CD4-positive, alpha-beta T cell treated with Interleukin-1 beta for 1 hour (primary cell): ENCODE measurements at regions not wholly inside any gene's neighbourhood (a gene's known extent, or its start where the extent isn't known, plus 50 kb on each side); places are given as distances from the start of the nearest gene placed in this dataset.

Source experiments
- DNase-seq, 2 donors: peaks; one replicate each; pipeline ENCODE4 v3.0.0-alpha.2; 2020 to 2022

GRCh38 chr4:138078751-138079520 is 163.2 kb downstream of the SLC7A11 start:
- no peak for DNase-seq

DNA sequence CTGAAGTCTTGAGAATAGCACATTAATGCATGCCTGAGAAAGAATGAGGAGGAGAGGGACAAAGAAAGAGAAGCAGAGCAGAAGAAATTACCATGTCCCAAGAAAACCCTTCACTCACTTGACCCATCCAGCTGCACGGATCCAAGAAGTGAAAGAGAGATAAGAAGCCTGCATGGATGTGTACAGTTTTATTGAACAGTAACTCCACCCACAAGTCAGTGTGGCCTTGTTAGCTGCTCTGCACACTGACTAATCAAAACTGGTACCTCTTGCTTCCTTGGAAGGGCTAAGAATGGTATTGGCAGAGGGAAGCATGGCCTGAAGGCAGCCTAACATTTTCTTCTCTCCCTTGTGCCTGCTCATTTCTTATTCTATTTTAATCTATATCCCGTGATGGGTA is 163.9 kb downstream of the SLC7A11 start:
- DNase-seq = no peak

- DNase-seq = no peak
These were observed 165.6 kb downstream of the SLC7A11 start for GRCh38 chr4:138076561-138076960.

- no peak for DNase-seq
These were observed 171.3 kb downstream of the SLC7A11 start for GRCh38 chr4:138070816-138071215.

GRCh38 chr4:138063581-138063980 is 178.6 kb downstream of the SLC7A11 start:
- no peak for DNase-seq

DNA sequence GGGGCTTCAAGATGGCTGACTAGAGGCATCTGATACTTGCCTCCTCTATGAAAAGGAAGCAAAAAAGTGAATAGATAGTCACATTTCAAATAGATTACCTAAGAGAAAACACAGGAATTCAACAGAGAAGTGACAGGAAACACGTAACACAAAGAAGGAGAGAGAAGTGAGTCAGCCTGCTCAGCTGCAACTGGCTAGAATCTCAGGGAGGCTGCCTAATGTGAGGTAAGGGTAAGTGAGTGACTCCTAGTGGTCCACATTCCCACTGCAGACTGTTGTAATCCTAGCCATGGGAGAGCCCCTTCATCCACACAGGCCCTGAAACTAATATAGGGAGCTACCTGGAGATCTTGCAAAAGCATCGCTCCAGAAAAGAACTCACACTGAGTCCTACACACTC is 179.2 kb downstream of the SLC7A11 start:
- DNase-seq = no peak

DNA sequence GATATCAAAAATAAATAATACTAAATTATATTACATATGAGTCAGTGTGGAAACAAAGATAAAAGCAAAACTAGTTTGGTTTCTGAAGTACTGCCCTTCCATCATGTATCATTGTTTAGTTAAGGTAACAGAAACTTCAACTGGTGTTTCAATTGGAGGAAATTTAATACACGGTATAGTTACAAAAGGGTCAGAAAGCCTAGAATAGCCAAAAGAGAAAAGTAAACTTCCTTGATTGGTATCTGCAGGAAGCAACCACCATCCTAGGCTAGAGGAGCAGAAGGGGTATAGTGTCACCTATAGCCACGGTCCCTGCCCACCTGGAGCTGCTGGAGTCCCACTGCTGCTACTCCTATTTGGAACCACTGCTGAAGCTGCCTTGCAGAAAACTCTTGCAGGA is 185.6 kb downstream of the SLC7A11 start:
- no peak for DNase-seq

- no peak for DNase-seq
These were observed 186.3 kb downstream of the SLC7A11 start for GRCh38 chr4:138055890-138056289.

GRCh38 chr4:138053641-138054301 is 188.4 kb downstream of the SLC7A11 start:
- no peak for DNase-seq

- no peak for DNase-seq
These were observed 189.1 kb downstream of the SLC7A11 start for GRCh38 chr4:138052806-138053632.

DNA sequence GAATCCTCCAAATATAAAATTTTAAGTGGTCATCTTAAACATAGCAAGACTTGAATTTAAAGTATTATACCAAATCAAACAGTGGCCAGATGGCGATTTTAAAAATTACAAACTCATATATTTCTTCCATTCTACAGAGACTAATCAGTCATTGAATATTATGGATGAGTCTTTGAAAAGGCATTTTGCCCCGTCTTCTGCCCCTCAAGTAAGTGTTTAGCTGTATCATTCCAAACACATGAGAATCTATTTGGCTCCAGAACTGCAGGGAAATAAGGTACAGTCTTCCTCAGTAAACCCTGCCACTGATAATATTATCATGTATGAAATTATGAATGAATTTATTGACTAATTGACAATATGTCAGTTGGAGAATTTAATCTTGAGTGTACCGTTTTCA is 191.0 kb downstream of the SLC7A11 start:
- DNase-seq = no peak

- DNase-seq = no peak
These were observed 191.5 kb downstream of the SLC7A11 start for GRCh38 chr4:138050601-138051000.

DNA sequence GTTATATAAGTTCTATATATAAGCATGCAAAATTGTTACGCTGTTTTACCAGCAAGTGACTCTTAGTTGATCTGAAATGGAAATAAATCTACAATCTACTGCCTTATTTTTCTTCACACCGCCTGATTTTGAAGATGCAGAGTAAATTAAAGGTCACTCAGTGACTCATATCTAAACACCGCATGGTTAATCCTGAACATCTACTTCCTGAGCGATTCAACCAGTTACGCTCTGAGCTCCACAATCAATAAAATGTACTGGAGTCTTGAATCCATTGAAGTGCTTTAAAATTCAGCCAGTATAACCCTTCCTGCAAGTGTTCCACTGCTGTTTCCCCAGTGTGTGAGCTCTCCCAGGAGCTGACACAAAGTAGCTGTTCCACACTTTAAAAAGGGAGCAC is 192.8 kb downstream of the SLC7A11 start:
- no peak for DNase-seq

DNA sequence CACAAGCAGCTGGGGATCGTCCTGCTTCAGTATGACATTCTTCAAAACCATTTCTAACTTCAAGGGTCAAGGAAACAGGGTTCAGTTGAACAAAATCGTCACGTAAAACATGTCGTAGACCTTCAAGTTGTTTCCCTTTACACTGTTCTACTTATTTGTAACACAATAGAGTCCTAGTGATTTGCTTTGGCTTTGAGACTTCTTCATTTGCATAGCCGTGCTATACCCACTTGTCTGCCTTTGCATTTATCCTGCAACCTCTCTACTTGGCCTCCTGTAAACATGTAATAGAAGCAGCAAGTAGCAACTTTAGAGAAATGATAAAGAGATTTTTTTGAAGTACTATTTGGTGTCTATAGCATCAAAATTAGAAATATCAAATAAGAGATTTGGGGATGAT is 194.9 kb downstream of the SLC7A11 start:
- DNase-seq = no peak

- no peak for DNase-seq
These were observed 197.1 kb downstream of the SLC7A11 start for GRCh38 chr4:138045036-138045435.

DNA sequence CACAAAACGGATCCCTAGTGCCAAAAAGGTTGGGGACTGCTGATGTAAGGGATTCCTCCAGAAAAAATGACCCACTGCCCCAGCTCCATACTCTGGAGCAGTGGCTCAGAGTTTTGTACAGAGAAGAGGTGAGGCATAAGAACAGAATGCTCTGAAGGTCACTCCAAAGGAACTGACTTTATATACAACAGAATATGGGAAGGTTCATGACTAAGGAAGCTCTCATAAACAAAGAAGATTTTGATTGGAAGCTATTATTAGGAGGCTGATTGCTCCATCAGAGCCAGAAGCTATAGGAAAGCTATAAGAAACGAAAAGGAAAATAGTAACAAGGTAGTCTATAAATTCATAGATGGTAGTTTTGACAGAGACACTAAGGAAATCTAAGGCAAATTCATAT is 203.1 kb downstream of the SLC7A11 start:
- no peak for DNase-seq

DNA sequence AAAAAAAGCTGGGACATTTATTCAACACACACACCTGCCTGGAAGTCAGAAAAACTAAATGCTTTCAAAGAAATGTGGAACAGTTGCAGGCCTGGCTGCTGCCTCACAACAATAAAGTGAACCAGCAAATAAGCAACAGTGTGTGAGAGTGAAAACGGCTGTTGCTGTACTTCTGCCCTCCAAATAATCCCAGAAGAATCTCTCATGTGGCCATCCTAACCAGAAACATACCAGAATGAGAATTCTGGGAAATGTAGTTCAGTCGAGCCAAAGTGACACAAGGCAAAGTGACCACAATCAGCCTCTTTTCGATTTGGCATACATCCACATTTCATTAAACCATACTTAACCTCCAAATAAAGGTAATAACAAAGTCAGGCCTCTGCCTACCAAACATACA is 204.5 kb downstream of the SLC7A11 start:
- no peak for DNase-seq

- peak in 1 of 2 donors; percentile 32 for DNase-seq
These were observed 206.3 kb downstream of the SLC7A11 start for GRCh38 chr4:138035781-138036258.

GRCh38 chr4:138034871-138035270 is 207.3 kb downstream of the SLC7A11 start:
- DNase-seq = no peak

GRCh38 chr4:138032222-138032621 is 209.9 kb downstream of the SLC7A11 start:
- no peak for DNase-seq

DNA sequence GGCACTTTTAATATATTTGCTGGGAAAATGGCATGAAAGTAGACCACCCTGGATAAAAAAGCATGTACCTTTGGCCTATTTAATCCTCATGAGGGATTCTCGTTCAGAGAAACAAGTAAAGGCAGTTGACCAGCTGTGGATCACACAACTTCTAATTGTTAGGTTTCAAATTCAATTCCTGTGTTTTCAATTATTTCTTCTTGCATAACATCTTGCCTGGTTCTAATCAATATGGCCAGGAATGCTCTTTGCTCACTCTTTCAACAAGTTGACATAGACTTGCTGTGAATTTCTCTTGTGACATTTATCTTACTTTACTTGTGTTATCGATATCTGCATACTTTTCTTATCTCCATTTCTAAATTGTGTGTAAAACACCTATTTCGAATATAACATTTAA is 211.8 kb downstream of the SLC7A11 start:
- no peak for DNase-seq

DNA sequence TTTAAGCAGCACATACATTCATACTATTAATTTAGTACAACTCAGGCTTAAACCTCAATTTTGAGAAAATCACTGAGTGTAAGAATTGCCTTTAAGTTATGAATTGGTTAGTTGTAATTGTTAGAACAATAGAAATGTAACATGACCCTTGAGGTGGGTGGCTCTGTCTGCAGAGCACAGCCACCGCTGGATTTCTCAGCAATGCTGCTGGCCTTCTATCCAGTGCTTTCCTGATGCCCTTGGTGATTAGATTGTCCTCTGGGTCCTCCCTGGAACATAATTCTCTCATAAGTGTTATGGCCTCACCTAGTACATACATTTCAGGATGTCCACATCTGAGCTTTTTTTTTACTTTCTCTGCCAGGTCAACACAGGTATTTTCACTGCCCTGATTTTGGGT is 213.2 kb downstream of the SLC7A11 start:
- DNase-seq = no peak

GRCh38 chr4:138021139-138021830 is 220.9 kb downstream of the SLC7A11 start:
- no peak for DNase-seq
